Heart left ventricle (tissue), 13 donors: ENCODE measurements at regions not wholly inside any gene's neighbourhood (a gene's known extent, or its start where the extent isn't known, plus 50 kb on each side); places are given as distances from the start of the nearest gene placed in this dataset.

Source experiments
- CTCF ChIP-seq, 12 donors: fragments of 200-600 bp; sonication (generic) in 4 of 12; IDR thresholded peaks; one replicate each; pipeline versions ENCODE4 v1.5.0 to v1.8.0; 2018 to 2022; ENCODE audit warnings: antibody characterized with exemption in 12 of 12, mild to moderate bottlenecking in 5 of 12
- POLR2A ChIP-seq, 2 donors: fragments of 450-650 bp; IDR thresholded peaks; one replicate each; pipeline ENCODE4 v1.6.1; 2017; ENCODE audit warnings: antibody characterized with exemption in 2 of 2, mild to moderate bottlenecking in 2 of 2, moderate library complexity in 2 of 2
- donor health status: ischemic (EF 13 %, LVEDD 7.1; RV severe dilation, severe dysfunction).
- donor health status: DM: no; HTN: yes; CAD: no.
- donor health status: DM: no; HTN: no; CAD: no.
- donor health status: ischemic (EF 25% LVEDD 6.9; RV normal size, moderate dysfunction).
- donor health status: ischemic (EF 25% LVEDD 5.7; RV mildly dilated, moderate dysfunction).
- donor health status: ischemic (EF 35%, LVEDD 5.7; RV mildly dilated, moderate dysfunction).
- donor health status: nonischemic (EF 11% LVEDD 7.7; RV severe dilation, severe dysfunction).
- donor health status: DM: yes; HTN: yes; CAD: no.
- donor health status: PGD.
- donor health status: ischemic (EF 29% LVEDD 5.4; RV normal size, mild dysfunction).
- donor health status: nonischemic (EF 23%, LVEDD 6.1; RV moderate dilation, normal function).

- no peak for TF ChIP-seq POLR2A (IDR thresholded peaks at IDR 0.05)
- TF ChIP-seq CTCF (IDR thresholded peaks at IDR 0.05) = no peak
These were observed 612.7 kb upstream of the TBX3 start for GRCh38 chr12:115296613-115297198.
